Coronary artery (tissue), 2 donors: ENCODE measurements at regions not wholly inside any gene's neighbourhood (a gene's known extent, or its start where the extent isn't known, plus 50 kb on each side); places are given as distances from the start of the nearest gene placed in this dataset.

Experiments
- DNase-seq: peaks from one replicate; pipeline ENCODE4 v3.0.0-alpha.2; 2017; ENCODE audit warnings: low spot score
- H3K27ac ChIP-seq, 2 donors: fragments of 200-600 bp; sonication (generic); one replicate each; pipeline ENCODE4 v1.5.1; 2016 to 2019
- H3K4me3 ChIP-seq: fragments of 200-600 bp; sonication (generic); 2 replicates; pipeline ENCODE4 v1.5.1; 2016; ENCODE audit warnings: mild to moderate bottlenecking, moderate library complexity
- TF ChIP-seq, protein P1 (sequence below): fragments of 200-600 bp; sonication (generic); IDR thresholded peaks from one replicate; pipeline ENCODE4 v1.5.1; 2019; ENCODE audit warnings: antibody characterized with exemption

DNA sequence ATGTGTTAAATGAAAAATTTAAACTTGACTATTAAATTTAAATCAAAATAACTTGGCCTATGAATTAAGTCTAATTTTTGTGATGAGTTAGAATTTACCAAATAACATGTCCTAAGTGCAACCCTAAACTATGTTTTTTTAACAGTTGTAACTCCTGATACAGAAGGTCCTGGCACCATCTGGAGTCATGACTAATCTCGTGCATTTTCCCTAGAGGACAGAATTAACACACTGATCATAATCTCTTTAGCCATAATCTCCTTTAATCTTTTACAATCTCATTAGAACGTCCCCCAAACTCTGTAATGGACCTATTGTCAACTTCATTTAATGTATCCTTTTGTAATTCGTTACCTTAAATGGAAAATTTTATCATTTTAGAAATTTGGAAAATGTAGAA lies 100.6 kb downstream of the SUCNR1 start:
- DNase-seq, result no peak
- TF ChIP-seq, protein P1, sequence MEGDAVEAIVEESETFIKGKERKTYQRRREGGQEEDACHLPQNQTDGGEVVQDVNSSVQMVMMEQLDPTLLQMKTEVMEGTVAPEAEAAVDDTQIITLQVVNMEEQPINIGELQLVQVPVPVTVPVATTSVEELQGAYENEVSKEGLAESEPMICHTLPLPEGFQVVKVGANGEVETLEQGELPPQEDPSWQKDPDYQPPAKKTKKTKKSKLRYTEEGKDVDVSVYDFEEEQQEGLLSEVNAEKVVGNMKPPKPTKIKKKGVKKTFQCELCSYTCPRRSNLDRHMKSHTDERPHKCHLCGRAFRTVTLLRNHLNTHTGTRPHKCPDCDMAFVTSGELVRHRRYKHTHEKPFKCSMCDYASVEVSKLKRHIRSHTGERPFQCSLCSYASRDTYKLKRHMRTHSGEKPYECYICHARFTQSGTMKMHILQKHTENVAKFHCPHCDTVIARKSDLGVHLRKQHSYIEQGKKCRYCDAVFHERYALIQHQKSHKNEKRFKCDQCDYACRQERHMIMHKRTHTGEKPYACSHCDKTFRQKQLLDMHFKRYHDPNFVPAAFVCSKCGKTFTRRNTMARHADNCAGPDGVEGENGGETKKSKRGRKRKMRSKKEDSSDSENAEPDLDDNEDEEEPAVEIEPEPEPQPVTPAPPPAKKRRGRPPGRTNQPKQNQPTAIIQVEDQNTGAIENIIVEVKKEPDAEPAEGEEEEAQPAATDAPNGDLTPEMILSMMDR, result no peak
- no peak overlapping the region for H3K4me3 ChIP-seq
- H3K27ac ChIP-seq, result no peak overlapping the region

DNA sequence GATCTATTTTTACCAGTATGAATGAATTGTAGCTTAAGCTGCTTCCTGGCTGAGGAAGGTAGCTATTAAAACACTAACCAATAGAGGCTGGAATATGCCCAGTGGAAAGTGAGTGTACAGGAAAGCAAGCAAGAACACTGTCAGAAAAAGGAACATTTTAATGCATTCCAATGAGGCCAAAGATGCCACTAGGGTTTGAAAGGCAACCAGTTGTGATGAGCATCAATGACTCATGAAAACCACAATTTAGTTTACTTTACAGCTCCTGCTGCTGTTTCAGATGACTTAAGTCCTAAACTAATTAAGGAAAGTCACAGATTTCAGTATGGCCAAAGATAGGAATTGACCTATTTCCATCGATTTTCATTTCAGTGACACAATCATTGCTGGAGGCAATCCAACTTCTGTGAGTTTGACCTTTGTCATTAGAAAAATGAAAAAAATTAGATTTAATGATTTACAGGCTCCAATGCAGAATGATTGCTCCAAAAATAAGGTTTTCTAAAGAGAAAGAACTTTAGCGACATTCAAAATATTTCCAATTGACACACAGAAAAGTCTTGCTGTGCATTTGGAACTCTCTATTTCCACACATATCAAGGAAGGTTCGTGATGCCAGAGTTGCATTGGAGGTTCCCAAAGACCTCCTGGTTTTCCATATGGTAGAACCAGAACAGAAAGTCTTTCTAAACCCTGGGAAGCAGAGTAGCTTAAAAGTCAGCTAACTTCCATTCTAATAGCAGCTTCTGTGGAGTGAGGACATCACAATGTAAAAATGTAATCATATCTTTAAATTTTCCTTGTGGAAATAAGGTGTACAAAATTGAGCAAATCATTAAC lies 103.0 kb downstream of the SUCNR1 start:
- TF ChIP-seq, protein P1, result no peak
- H3K27ac ChIP-seq, result peak overlapping the region in 1 of 2 donors; percentile 4
- no peak overlapping the region for H3K4me3 ChIP-seq
- DNase-seq, result no peak

DNA sequence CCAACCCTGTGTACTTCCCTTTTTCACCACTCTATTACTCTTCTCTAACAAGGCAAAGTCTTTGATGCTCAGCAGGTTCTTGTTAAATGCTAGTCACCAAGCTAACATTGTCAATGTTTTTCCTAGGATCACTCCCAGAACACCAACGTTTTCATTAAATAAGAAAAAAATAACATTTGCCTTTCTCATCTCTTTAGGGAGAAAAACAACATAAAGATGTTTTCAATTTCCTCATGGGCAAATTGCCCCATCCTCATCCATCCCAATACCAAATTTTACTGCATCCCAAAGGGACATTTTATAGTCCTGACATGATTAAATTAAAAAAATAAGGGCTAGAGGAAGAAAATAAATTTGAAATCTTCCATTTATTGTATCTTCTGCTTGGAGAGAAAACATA lies 106.5 kb downstream of the SUCNR1 start:
- no peak for DNase-seq
- TF ChIP-seq, protein P1, result no peak
- Histone ChIP-seq H3K27ac (no peak overlapping the region), H3K4me3 (no peak overlapping the region)

DNA sequence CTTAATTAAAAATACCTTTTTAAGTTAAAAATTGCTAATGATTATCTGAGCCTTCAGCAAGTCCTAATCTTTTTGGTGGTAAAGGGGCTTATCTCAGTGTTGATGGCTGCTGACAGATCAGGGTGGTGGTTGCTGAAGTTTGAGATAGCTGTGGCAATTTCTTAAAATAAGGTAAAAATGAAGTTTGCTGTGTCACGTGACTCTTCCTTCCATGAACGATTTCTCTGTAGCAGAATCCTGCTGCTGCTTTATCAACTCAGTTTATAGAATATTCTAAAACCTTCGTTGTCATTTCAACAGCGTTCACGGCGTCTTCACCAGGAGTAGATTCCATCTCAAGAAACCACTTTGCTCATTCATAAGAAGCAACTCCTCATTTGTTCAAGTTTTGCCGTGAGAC lies 110.1 kb downstream of the SUCNR1 start:
- DNase-seq, result no peak
- Histone ChIP-seq H3K4me3 (no peak overlapping the region), H3K27ac (no peak overlapping the region)
- TF ChIP-seq, protein P1, result no peak

DNA sequence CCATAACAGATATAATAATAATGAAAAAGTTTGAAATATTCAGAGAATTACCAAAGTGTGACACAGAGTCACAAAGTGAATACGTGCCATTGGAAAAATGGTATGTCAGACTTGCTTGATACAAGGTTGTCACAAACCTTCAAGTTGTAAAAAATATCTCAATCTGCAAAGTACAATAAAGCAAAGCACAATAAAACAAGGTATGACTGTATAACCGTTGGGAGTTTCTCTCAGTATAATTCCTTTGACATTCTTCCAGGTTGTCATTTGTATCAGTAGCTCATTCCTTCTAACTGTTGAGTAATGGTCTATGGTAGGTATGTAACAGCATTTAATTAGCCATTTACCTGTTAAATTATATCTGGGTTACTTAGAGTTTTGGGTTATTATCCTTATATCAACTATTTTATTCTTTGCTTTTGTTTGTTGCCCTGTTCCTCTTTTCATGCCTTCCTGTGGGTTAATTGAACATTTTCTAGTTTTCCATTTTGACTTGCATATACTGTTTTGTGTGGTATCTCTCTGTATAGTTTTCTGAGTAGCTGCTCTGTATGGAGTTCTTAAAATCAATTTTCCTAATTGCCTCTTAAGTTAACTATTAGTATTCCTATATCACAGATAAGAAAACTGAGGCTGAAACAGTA lies 112.5 kb downstream of the SUCNR1 start:
- no peak overlapping the region for H3K27ac ChIP-seq
- no peak for DNase-seq
- no peak overlapping the region for H3K4me3 ChIP-seq
- TF ChIP-seq, protein P1, result no peak

DNA sequence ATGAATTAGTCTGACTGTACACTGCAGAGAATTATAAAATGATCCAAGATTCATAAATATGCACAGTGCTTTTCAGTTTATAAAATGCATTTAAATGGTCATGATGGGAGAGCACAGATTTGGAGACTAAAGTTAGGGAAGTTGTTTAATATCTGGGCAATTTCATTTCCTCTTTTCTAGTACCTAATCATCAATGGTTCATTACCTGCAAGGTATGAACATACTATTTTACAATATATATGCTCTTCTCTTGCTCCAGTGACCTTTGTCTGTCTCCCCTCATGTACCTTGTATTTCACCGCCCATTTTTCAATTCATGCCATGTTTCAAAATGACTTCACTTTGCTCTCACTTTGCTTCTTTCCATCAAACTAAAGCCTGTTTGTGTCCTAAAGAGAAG lies 114.5 kb downstream of the SUCNR1 start:
- Histone ChIP-seq H3K4me3 (no peak overlapping the region), H3K27ac (no peak overlapping the region)
- TF ChIP-seq, protein P1, result no peak
- no peak for DNase-seq

DNA sequence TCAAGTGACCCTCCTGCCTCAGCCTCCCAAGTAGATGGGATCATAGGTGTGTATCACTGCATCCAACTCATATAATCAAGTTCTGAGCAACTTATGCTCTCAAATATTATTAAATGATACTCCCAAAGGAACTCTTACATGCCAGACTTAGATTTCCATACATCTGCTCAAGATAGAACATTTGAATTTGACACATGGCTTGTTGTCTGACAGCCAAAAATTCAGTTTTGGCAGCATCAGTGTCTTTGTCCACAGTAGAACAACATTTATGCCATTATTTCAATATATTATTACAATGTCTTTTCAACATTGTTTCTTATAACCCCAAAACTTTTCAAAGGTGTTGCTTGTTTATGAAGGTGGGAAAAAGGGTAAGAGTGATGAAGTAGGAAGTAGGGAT lies 116.2 kb downstream of the SUCNR1 start:
- TF ChIP-seq, protein P1, result no peak

More for the DNA sequence above, 116.2 kb downstream of the SUCNR1 start:
- DNase-seq, result no peak
- Histone ChIP-seq H3K27ac (no peak overlapping the region), H3K4me3 (no peak overlapping the region)
